Activated CD4-positive, alpha-beta T cell treated with anti-CD3 and anti-CD28 coated beads, Interleukin-2, Interleukin-4, amounts not matched to agents 100 ng/mL and 50 ng/mL, durations not matched to agents 16 hours and 8 hours (primary cell): ENCODE measurements at regions not wholly inside any gene's neighbourhood (a gene's known extent, or its start where the extent isn't known, plus 50 kb on each side); places are given as distances from the start of the nearest gene placed in this dataset.
A peak's percentile ranks its signal among the peaks of the same experiment; 100 is the strongest.

Experiments
- DNase-seq: peaks from one replicate; pipeline ENCODE4 v3.0.0-alpha.2; 2020; ENCODE audit warnings: low spot score

GRCh38 chr5:133707629-133708028, 95.3 kb upstream of the FSTL4 start:
- no peak for DNase-seq

GRCh38 chr5:133706506-133707430, 94.4 kb upstream of the FSTL4 start:
- no peak for DNase-seq

- no peak for DNase-seq
Observed at GRCh38 chr5:133705331-133705730, 93.0 kb upstream of the FSTL4 start.

- no peak for DNase-seq
Observed at GRCh38 chr5:133704411-133704810, 92.1 kb upstream of the FSTL4 start.

GRCh38 chr5:133703935-133704334, 91.6 kb upstream of the FSTL4 start:
- no peak for DNase-seq

GRCh38 chr5:133702791-133703770, 90.7 kb upstream of the FSTL4 start:
- no peak for DNase-seq

GRCh38 chr5:133701871-133702270, 89.5 kb upstream of the FSTL4 start:
- DNase-seq, result no peak

- DNase-seq, result no peak
Observed at GRCh38 chr5:133700251-133700650, 87.9 kb upstream of the FSTL4 start.

- DNase-seq, result peak; percentile 21
Observed at GRCh38 chr5:133698646-133699526, 86.5 kb upstream of the FSTL4 start.

- DNase-seq, result no peak
Observed at GRCh38 chr5:133698259-133698554, 85.9 kb upstream of the FSTL4 start.

GRCh38 chr5:133697536-133698258, 85.4 kb upstream of the FSTL4 start:
- no peak for DNase-seq

GRCh38 chr5:133696782-133697507, 84.6 kb upstream of the FSTL4 start:
- DNase-seq, result no peak

GRCh38 chr5:133696006-133696584, 83.8 kb upstream of the FSTL4 start:
- DNase-seq, result no peak

- no peak for DNase-seq
Observed at GRCh38 chr5:133694181-133694831, 82.0 kb upstream of the FSTL4 start.

GRCh38 chr5:133691448-133691847, 79.1 kb upstream of the FSTL4 start:
- DNase-seq, result no peak

GRCh38 chr5:133690746-133691145, 78.4 kb upstream of the FSTL4 start:
- DNase-seq, result no peak

GRCh38 chr5:133688391-133688790, 76.0 kb upstream of the FSTL4 start:
- DNase-seq, result peak; percentile 38

GRCh38 chr5:133687212-133688061, 75.1 kb upstream of the FSTL4 start:
- no peak for DNase-seq

- no peak for DNase-seq
Observed at GRCh38 chr5:133686566-133686965, 74.2 kb upstream of the FSTL4 start.
